Activated naive CD4-positive, alpha-beta T cell treated with anti-CD3 and anti-CD28 coated beads, Interleukin-2, amount 50 U/mL, for 72 hours (primary cell): ENCODE measurements at regions not wholly inside any gene's neighbourhood (a gene's known extent, or its start where the extent isn't known, plus 50 kb on each side); places are given as distances from the start of the nearest gene placed in this dataset.
"Not testable (repeated sequence)": the region's sequence is repeated elsewhere in the genome, so short reads cannot be mapped to it uniquely, and the experiment has no call there.

Experiments used
- ATAC-seq, 2 donors: fragments of 150-1000 bp; cut with Tn5 transposase; 2 replicates each; pipeline ENCODE4 v1.10.0; 2021; ENCODE audit warnings: mild to moderate bottlenecking in 2 of 2, moderate library complexity in 2 of 2
- DNase-seq, 2 donors: peaks; one replicate each; pipeline ENCODE4 v3.0.0; 2021 to 2022; ENCODE audit warnings: low spot score in 2 of 2
- H3K27ac Mint-ChIP-seq, 2 donors: one replicate each; pipeline ENCODE4 v1.8.0; 2022; ENCODE audit warnings: mild to moderate bottlenecking in 2 of 2, mixed read lengths in 2 of 2
- H3K36me3 Mint-ChIP-seq, 2 donors: one replicate each; pipeline ENCODE4 v1.8.0; 2022; ENCODE audit warnings: mixed read lengths in 2 of 2
- H3K9me3 Mint-ChIP-seq, 2 donors: one replicate each; pipeline ENCODE4 v1.8.0; 2022; ENCODE audit warnings: mixed read lengths in 2 of 2

DNA sequence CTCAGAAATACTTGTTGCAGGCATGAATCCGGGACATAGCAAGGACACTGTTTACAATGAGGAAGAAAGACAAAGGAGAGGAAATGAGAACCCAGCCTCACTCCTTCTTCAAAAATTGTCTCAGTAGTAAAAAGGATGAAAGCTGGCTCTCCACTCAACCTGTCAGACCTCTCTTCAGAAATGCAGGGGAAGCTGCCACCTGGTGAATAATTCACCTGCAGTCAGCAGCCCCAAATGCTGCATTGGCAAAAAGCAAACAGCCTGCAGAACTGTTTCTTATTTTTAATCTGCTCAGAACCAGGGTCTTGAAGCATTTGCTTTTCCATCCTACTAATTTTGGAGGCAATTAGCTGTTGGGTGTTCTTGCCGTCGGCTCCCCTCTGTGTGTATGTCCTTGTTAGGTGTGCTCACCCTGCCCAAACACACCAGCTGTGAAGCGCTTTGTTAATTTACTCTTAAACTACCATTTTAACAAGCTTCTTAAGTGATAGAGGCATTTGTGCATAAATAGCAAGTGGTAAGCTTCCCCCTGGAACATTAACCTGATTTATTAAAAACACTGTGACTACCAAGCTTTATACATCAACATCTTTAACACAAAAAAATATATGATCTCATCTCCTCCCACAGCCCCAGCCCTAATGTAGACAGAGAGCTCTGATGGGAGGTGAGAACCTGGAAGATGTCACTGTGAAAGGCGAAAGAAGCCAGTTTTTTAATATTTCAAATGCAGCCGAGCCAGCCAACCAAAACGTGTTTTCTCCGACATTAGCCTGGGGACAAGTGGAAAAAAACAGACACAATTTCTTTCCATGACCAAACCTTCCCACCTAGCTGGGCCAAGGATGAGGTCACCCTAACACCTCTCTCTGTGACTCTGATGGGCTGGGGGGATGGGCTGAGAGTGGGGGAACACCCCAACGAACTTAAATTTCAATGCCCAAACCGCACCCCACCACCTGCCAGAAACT, 451.0 kb upstream of the SULF2 start:
- no peak for ATAC-seq
- Mint-ChIP-seq H3K36me3 (peaks cover 0 to 13% of the 10 kb centered on the region in 2 donors), H3K27ac (no peak overlapping the region), H3K9me3 (peaks cover 7 to 11% of the 10 kb centered on the region in 2 donors)
- DNase-seq, result no peak

DNA sequence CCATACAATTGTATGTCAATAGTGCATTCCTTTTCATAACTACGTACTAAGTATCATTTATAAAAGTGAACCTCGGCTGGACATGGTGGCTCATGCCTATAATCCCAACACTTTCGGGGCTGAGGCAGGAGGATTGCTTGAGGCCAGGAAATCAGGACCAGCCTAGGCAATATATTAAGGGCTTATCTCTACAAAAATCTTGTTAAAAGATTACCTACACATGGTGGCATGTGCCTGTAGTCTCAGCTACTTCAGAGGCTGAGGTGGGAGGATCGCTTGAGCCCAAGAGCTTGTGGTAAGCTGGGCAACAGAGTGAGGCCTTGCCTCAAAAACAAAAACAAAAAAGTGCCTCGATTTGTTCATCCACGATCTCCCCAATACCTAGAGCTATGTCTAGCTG, 449.7 kb upstream of the SULF2 start:
- Mint-ChIP-seq H3K36me3 (peaks cover 0 to 17% of the 10 kb centered on the region in 2 donors), H3K9me3 (peaks cover 7 to 11% of the 10 kb centered on the region in 2 donors), H3K27ac (no peak overlapping the region)
- no peak for ATAC-seq
- no peak for DNase-seq

DNA sequence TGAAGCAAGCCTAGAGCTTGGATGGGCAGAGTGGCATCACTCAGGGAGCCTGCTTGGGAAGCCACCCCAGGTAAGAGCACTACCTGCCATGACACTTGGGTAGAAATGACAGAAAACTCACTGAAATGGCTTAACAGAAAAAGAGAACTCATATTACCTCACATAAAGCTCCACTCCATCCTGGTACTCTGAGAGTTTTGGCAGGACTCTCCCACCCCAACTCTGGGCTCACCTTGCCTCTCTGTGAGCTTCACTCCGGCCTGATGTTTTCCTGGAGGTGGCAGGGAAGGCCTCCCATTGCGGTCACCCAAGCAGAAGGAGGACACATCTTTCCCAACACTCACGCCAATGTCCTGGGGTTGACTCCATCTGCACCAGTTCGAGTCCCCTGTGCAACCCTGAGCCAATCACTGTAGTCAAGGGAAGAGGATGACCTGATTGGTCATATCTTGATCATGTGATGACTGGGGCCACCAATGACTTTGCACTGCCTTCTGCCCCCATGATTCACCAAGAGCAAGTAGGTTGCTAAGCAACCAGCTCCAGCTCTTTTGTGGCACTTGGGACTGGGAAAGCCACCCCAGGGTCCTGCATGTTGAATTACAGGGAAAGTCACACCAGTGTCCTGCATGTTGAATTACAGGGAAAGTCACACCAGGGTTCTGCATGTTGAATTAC, 446.1 kb upstream of the SULF2 start:
- ATAC-seq (no peak), DNase-seq (no peak)
- H3K36me3 Mint-ChIP-seq, result peaks cover 0 to 17% of the 10 kb centered on the region in 2 donors
- peaks cover 7 to 11% of the 10 kb centered on the region in 2 donors for H3K9me3 Mint-ChIP-seq
- no peak overlapping the region for H3K27ac Mint-ChIP-seq

DNA sequence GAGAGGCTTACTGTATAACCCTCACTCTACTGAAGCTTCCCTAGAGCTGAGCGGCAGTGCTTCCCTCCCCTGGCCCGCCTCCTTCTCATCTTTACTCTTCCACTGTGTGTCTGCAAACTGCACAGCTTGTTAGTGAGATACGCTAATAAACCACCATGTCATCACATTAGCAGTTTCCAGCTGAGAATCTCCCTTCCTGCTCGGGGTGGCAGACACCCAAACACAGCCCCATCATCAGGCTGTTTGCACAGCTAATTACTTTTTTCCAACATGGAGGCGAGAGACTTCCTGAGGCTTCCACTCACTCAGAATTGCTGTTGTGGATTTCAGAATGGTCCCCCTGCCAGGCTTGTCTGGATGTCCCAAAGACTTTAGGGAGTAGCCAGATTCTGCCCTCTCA, 444.9 kb upstream of the SULF2 start:
- Mint-ChIP-seq H3K36me3 (peaks cover 0 to 17% of the 10 kb centered on the region in 2 donors), H3K9me3 (peaks cover 7 to 11% of the 10 kb centered on the region in 2 donors), H3K27ac (no peak overlapping the region)
- ATAC-seq (no peak), DNase-seq (no peak)

DNA sequence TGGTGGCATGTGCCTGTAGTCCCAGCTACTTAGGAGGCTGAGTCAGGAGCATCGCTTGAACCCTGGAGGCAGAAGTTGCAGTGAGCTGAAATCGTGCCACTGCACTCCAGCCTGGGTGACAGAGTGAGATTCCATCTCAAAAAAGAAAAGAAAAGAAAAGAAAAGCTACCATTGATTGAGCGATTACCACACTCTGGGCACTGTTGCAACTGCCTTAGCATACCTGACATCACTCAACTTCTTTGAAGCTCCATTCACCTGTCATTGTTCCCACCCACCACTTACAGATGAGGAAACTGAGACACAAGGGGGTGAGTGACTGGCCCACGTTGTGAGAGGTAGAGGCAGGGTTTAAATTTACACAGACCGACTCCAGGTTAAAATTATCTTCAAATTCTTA, 442.1 kb upstream of the SULF2 start:
- no peak overlapping the region for H3K27ac Mint-ChIP-seq
- H3K36me3 Mint-ChIP-seq, result peaks cover 0 to 12% of the 10 kb centered on the region in 2 donors
- no peak for DNase-seq
- H3K9me3 Mint-ChIP-seq, result no peaks in the 10 kb centered on the region
- no peak for ATAC-seq

DNA sequence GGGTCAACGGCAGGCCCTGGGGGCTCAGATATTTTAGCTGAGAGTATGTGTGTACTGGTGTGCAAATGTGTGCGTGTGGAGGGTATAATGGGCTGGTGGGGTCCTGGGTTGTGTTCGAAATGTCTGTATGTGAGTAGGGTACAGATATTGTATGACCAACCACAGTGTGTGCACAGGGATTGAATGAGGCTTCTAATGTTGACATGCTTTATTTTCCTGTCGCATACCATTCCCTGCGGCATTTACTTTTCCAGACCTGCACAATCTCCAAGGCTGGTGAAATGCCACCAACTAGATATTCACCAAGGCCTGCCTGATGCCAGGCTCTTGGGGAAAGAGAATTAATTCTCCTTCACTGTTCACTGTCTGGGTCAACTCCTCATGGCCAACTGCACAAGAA, 441.4 kb upstream of the SULF2 start:
- ATAC-seq, result no peak
- Mint-ChIP-seq H3K36me3 (peaks cover 0 to 8% of the 10 kb centered on the region in 2 donors), H3K27ac (no peak overlapping the region), H3K9me3 (no peaks in the 10 kb centered on the region)
- DNase-seq, result no peak

DNA sequence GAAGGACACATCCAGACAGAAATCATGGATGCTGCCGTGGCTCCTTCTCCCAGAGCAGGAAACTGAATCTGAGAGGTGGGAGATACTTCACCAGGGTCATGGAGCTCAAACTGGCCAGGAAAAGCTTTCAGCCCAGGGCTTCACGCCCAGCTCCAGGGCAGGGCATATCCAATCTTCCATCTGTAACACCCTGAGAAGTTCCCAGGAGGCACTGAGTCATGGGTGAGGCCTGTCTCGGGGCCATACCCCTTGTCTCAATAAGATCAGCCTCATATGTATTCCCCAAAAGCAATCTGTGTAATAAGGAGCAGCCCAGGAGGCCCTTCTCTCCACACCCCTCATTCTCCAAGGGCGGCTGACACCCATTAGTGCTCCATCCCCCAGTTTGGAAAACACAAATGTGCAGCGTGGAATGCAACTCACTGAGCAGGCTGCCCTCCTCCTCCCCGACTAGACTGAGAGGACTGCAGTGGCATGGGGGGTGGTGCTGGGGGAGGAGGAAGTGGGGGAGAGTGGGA, 439.3 kb upstream of the SULF2 start:
- no peak overlapping the region for H3K27ac Mint-ChIP-seq
- no peaks in the 10 kb centered on the region for H3K9me3 Mint-ChIP-seq
- no peaks in the 10 kb centered on the region for H3K36me3 Mint-ChIP-seq
- ATAC-seq, result no peak
- DNase-seq, result no peak

DNA sequence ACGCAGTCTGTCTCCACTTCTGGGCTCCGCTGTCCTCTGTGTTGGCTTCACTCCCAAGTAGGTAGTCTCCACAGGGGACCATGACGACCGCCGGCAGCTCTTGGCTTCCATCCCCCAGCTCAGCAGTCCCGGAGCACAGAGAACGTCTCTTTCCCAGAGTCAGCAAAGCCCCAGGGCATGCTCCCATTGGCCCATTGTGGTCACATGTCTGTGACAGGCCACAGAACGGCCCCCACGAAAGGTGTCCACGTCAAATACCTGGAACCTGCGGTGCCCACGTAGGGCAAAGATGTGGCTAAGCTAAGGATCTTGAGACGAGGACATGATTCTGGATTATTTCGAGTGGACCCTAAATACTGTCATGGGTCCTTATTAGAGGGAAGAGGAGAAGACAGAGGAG, 438.4 kb upstream of the SULF2 start:
- Mint-ChIP-seq H3K36me3 (no peaks in the 10 kb centered on the region), H3K9me3 (no peaks in the 10 kb centered on the region), H3K27ac (no peak overlapping the region)
- ATAC-seq (no peak), DNase-seq (no peak)

DNA sequence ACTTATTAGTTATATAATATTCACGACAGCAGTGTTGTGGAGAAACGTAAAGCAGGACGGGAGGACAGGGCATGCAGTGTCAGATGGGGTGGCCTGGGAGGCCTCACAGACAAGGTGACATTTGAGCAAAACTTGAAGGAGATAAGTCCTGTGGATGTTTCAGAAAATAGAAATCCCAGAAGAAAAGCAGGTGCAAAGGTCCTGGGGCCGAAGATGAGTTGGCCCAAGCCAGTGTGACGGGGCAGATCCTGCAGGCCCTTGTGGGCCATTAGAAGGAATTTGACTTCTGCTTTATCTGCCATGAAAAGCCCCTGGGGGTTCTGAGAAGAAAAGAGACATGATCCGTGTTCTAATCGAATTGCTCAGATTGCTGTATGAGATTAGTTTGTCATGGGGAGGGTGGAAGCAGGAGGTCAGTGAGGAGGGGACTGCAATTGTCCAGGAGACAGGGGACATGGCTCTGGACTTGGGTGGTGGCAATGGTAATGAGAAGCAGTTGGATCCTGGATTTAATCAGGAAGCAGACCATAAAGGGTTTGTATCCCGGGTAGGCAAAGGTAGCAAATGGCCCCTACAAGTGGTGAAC, 437.4 kb upstream of the SULF2 start:
- no peaks in the 10 kb centered on the region for H3K36me3 Mint-ChIP-seq
- H3K9me3 Mint-ChIP-seq, result no peaks in the 10 kb centered on the region
- DNase-seq (no peak), ATAC-seq (no peak)
- H3K27ac Mint-ChIP-seq, result no peak overlapping the region

DNA sequence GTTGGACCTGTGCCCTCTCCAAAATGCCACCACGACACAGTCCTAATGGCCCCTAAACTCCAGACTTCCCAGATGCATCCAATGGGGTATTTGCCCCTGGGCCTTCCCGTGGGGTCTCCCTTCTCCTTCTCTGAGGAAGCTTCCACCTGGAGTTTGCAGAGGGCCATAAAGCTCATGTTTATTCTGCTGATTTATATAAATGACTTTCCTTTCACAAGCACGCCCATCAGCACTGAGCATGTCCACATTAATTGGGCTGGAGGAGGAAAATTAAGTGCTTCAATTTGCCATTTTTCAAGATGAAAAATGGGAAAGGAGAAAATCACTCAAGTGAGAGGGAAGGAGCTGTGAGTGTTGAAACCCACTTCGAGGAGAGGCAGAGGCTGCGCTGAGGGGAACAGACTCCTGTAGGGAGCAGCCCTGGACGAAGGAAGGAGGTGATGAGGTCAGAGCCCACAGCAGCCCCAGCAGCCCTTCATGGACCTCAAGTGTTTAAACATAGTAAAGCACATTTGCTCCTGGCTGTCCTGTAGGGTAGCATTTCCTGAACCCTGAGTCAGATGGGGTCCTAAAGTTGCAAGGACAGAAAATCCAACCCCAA, 434.9 kb upstream of the SULF2 start:
- ATAC-seq, result no peak
- Mint-ChIP-seq H3K36me3 (no peaks in the 10 kb centered on the region), H3K27ac (no peak overlapping the region), H3K9me3 (no peaks in the 10 kb centered on the region)
- no peak for DNase-seq

DNA sequence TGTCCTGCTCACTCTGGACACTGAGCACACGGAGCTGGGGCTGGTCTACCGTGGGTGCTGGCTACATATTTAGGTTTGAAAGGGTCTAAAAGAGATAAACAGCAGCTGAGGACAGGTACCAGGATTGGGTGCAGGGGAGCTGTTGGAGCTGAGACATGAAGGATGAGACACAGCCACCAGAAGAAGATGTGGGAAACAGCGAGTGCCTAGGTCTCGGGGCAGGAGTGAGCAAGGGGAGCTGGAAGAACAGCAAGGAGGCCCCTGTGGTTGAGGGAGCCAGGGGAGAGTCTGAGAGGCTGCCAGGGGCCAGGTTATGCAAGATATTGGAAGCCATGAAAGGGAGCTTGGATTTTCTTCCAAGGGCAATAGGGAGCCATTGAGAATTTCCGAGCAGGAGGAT, 434.0 kb upstream of the SULF2 start:
- ATAC-seq (no peak), DNase-seq (no peak)
- Mint-ChIP-seq H3K36me3 (no peaks in the 10 kb centered on the region), H3K27ac (no peak overlapping the region), H3K9me3 (no peaks in the 10 kb centered on the region)

DNA sequence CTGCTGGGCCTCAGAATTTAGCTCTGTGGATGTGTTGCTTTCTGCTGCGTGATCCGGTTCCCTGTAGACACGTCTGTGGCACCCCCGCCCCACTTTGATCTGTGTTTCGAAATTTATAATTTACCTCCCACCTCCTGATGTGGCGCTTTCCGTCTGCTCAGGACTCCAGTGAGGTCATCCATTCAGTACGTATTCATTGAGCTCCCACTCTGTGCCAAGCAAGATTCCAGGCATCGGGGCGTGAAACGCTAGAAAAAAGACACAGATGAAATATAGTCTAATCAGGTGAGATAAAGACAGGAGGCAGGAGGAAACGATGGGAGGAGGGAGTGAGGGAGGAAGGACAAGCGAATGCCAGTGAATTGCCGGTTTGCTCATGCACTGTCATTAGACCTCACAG, 431.9 kb upstream of the SULF2 start:
- H3K36me3 Mint-ChIP-seq, result no peaks in the 10 kb centered on the region
- no peaks in the 10 kb centered on the region for H3K9me3 Mint-ChIP-seq
- H3K27ac Mint-ChIP-seq, result no peak overlapping the region
- DNase-seq, result no peak
- no peak for ATAC-seq

DNA sequence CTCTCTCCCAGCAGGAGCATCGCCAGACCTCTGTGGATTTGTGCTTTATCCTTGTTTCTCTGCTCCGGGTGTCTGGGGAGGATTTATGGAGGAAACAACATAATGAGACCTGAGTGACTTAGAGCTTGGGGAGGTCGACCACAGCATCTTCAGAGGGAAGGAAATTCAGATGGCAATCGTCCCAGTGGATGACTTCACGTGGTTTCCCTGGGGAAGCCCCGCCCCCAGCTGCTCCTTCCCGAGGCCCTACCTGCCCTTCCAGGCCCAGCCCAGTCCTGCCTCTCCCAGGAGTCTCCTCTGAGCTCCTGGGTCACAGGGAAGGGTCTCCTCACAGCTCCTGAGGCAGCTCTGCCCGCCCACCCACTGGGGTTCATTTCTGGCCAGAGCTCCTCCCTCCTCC, 430.3 kb upstream of the SULF2 start:
- Mint-ChIP-seq H3K36me3 (no peaks in the 10 kb centered on the region), H3K27ac (no peak overlapping the region), H3K9me3 (no peaks in the 10 kb centered on the region)
- ATAC-seq (no peak), DNase-seq (no peak)

DNA sequence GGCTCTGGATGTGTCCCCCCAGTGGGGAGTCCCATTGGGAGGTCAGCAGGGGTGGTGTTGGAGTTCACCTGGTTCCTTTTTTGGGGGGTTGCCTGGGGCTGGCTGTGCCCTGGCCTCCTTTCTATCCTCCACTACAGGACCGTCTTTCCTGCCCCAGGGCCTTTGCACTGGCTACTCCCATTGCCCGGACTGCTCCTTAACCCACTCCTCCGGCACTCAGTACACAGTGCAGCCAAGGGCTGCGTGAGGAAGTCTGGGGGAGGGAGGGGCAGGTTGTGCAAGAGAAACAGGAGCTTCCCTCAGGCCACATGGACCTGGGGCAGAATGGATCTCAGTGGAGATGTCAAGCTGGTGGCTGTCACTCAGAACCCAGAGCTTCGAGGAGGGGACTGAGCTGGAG, 429.3 kb upstream of the SULF2 start:
- no peak for DNase-seq
- H3K27ac Mint-ChIP-seq, result no peak overlapping the region
- ATAC-seq, result no peak

DNA sequence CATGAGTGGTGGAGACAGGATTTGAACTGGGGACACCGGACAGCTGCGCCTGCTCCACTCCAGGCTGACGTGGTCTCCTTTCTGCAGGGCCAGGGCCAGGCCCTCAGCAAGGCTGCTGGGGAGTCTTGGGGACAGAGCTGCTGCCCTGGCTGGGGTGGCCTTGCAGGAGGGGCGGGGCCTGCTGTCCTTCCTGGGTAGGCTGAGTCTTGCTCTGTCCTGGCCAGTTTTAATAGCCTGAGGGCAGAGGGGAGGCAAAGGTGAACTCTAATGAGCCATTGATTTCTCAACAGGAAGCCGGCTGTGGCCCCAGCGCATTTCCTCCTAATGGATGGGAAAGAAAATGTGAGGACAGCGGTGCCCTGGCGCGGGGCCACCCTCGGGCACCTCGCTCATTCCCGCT, 428.4 kb upstream of the SULF2 start:
- not testable (repeated sequence) for ATAC-seq, DNase-seq, H3K27ac Mint-ChIP-seq, H3K9me3 Mint-ChIP-seq, H3K36me3 Mint-ChIP-seq

More for the DNA sequence above, 429.3 kb upstream of the SULF2 start:
- Mint-ChIP-seq H3K36me3 (no peaks in the 10 kb centered on the region), H3K9me3 (no peaks in the 10 kb centered on the region)

DNA sequence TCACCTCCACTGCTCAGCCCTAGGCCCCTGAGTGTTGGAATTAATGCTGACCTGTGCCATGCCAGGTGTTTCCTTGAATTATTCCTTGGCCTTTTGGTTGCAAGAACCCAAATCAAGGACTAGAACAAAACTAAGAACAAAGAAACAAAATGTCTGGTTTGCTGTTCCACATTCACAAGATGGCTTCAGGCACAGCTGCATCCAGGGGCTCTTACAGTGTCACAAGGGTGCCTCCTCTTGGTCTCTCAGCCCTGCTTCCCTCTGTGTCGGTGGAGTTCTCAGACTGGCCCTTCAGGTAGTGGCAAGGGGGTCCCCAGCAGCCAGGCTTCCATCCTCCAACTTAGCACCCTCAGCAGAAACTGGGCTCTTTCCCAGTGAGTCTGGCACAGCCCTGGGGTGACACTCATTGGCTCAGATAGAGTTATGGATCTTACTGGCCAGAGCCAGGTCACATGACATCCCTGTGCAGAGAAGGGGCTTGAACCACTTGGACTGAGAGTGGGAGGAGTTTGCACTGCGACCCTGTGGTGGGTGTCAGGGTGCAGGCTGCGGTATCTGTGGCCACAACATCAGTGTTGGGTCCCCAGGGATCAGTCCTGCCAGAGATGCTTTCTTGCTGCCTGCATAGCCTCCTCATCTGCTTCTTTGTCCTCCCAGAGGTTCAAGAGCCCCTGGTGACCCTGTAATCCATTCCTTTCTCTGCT, 427.7 kb upstream of the SULF2 start:
- no peak for DNase-seq
- no peaks in the 10 kb centered on the region for H3K36me3 Mint-ChIP-seq
- no peaks in the 10 kb centered on the region for H3K9me3 Mint-ChIP-seq
- no peak overlapping the region for H3K27ac Mint-ChIP-seq
- no peak for ATAC-seq
